SJSA1 (cell line): ENCODE measurements at regions not wholly inside any gene's neighbourhood (a gene's known extent, or its start where the extent isn't known, plus 50 kb on each side); places are given as distances from the start of the nearest gene placed in this dataset.

Source experiments
- DNase-seq, 2 experiments: peaks; one replicate each; pipeline ENCODE4 v3.0.0-alpha.2; 2015 to 2020; ENCODE audit warnings: low spot score in 2 of 2, low read depth in 1 of 2
- H3K27ac ChIP-seq: fragments of 250-450 bp; sonication (Bioruptor Pico); 2 replicates; pipeline ENCODE4 v1.5.1; 2020; ENCODE audit warnings: mild to moderate bottlenecking, moderate library complexity
- H3K27me3 ChIP-seq: fragments of 250-450 bp; sonication (Bioruptor Pico); replicated peaks from 2 replicates; pipeline ENCODE4 v1.5.1; 2020; ENCODE audit warnings: mild to moderate bottlenecking, moderate library complexity
- H3K36me3 ChIP-seq: fragments of 250-450 bp; sonication (Bioruptor Pico); 2 replicates; pipeline ENCODE4 v1.5.1; 2020; ENCODE audit warnings: mild to moderate bottlenecking
- H3K4me1 ChIP-seq: fragments of 250-450 bp; sonication (Bioruptor Pico); replicated peaks from 2 replicates; pipeline ENCODE4 v1.6.1; 2021; ENCODE audit warnings: mild to moderate bottlenecking
- H3K4me3 ChIP-seq: fragments of 250-450 bp; sonication (Bioruptor Pico); 2 replicates; pipeline ENCODE4 v1.5.1; 2020; ENCODE audit warnings: mild to moderate bottlenecking
- H3K9me3 ChIP-seq: fragments of 250-450 bp; sonication (Bioruptor Pico); replicated peaks from 2 replicates; pipeline ENCODE4 v1.5.1; 2020; ENCODE audit warnings: mild to moderate bottlenecking

GRCh38 chr2:129777762-129778583 lies 201.5 kb upstream of the RAB6C start:
- no peaks in the 10 kb centered on the region for H3K36me3 ChIP-seq
- H3K27me3 ChIP-seq: no peaks in the 10 kb centered on the region
- no peak for DNase-seq
- no peak overlapping the region for H3K27ac ChIP-seq
- no peaks in the 10 kb centered on the region for H3K4me1 ChIP-seq
- no peak overlapping the region for H3K4me3 ChIP-seq
- H3K9me3 ChIP-seq: no peaks in the 10 kb centered on the region

- no peak overlapping the region for H3K4me3 ChIP-seq
- no peaks in the 10 kb centered on the region for H3K9me3 ChIP-seq
- DNase-seq: no peak
- H3K36me3 ChIP-seq: no peaks in the 10 kb centered on the region
- H3K27ac ChIP-seq: no peak overlapping the region
- no peaks in the 10 kb centered on the region for H3K4me1 ChIP-seq
- H3K27me3 ChIP-seq: peaks cover 4% of the 10 kb centered on the region; the same call in 1 of the 2 replicates
Observed at GRCh38 chr2:129778584-129778877, 200.9 kb upstream of the RAB6C start.

GRCh38 chr2:129779783-129780182 lies 199.7 kb upstream of the RAB6C start:
- Histone ChIP-seq H3K9me3 (no peaks in the 10 kb centered on the region), H3K27ac (no peak overlapping the region), H3K27me3 (peaks cover 6% of the 10 kb centered on the region; the same call in 1 of the 2 replicates), H3K4me3 (no peak overlapping the region), H3K36me3 (no peaks in the 10 kb centered on the region), H3K4me1 (no peaks in the 10 kb centered on the region)
- no peak for DNase-seq

GRCh38 chr2:129780316-129781270 lies 198.9 kb upstream of the RAB6C start:
- Histone ChIP-seq H3K9me3 (no peaks in the 10 kb centered on the region), H3K36me3 (no peaks in the 10 kb centered on the region), H3K27me3 (peaks cover 6% of the 10 kb centered on the region; the same call in 1 of the 2 replicates), H3K4me3 (no peak overlapping the region), H3K27ac (no peak overlapping the region), H3K4me1 (no peaks in the 10 kb centered on the region)
- DNase-seq: no peak

DNA sequence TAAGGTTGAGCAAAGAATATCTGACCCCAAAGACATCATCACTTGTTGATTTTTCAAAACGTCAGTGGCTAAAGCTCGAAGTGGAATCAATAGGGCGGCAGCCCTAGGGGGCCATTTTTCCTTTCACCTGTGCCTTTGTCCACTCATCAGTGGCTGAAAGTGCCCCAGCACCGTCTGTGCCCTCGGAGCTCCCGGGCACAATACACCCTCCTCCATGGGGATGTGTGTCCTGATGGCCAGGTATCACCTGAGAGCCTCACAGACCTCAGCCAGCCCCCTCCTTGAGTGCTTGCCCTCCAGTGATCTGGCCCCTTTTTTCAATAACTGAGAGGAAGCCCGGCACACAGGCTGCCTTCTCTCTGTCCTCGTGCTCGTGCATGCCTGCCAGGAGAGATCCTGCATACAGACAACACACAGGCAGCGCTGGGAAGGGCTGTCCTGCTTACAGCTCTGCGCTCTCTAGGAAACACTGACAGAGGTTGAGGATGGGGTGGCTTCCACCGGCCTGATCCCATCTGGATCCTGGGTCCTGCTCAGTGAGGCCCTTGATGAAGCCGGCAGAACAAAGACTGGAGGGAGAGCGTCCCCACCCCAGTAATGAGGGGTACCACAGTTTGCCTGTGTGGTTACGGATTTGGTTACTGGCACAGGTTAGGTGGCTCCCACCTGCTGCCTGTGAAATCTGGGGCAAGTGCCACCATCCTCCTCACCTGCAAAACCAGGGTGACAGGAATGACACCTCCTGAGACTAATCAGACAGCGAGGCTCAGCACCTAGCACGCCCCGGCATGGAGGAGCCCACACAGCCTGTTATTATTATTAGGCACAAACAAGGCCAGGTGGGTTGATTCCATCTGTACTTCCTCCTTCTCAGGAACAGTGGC lies 197.5 kb upstream of the RAB6C start:
- no peak for DNase-seq
- Histone ChIP-seq H3K27me3 (peaks cover 6% of the 10 kb centered on the region; the same call in 1 of the 2 replicates), H3K4me3 (no peak overlapping the region)

DNA sequence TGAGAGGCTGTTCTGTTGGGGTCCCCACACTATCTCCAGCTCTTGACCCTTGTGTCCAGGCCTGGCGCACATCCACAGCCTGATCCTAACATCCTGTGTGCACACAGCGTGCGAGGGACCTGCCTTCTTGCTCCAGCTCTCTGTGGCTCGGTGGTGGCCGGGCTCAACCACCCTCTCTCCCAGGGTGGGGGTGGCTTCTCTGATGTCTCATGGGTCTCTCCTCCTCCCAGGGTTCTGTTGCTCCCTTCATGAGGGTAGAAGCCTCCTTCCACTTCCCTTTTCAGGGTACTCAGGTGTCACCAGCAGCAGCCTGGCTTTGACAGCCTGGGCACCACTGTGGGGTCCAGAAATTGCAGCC lies 196.9 kb upstream of the RAB6C start:
- no peaks in the 10 kb centered on the region for H3K4me1 ChIP-seq
- no peak overlapping the region for H3K4me3 ChIP-seq
- no peak for DNase-seq
- no peaks in the 10 kb centered on the region for H3K9me3 ChIP-seq
- peaks cover 7% of the 10 kb centered on the region; the same call in 1 of the 2 replicates for H3K27me3 ChIP-seq
- H3K27ac ChIP-seq: no peak overlapping the region
- H3K36me3 ChIP-seq: no peaks in the 10 kb centered on the region

More for the DNA sequence above, 197.5 kb upstream of the RAB6C start:
- Histone ChIP-seq H3K9me3 (no peaks in the 10 kb centered on the region), H3K27ac (no peak overlapping the region), H3K4me1 (no peaks in the 10 kb centered on the region), H3K36me3 (no peaks in the 10 kb centered on the region)

DNA sequence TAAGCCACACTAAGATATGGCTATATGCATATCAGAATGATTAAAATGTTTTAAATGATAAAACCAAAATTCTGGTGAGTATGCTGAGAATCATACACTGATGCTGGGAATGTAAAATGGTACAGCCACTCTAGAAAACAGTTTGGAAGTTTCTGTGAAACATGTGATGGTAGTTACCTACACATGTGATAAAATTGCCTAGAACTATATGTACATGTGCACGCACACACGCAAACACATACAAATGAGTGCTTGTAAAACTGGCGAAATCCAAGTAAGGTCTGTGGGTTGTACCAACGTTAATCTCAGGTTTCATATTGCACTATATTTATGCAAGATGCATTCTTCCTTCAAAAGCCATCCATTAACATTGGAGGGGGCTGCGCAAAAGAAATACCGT lies 195.0 kb upstream of the RAB6C start:
- Histone ChIP-seq H3K27me3 (peaks cover 9% of the 10 kb centered on the region; the same call in 1 of the 2 replicates), H3K4me3 (no peak overlapping the region), H3K9me3 (no peaks in the 10 kb centered on the region), H3K36me3 (no peaks in the 10 kb centered on the region), H3K27ac (no peak overlapping the region), H3K4me1 (no peaks in the 10 kb centered on the region)
- no peak for DNase-seq

DNA sequence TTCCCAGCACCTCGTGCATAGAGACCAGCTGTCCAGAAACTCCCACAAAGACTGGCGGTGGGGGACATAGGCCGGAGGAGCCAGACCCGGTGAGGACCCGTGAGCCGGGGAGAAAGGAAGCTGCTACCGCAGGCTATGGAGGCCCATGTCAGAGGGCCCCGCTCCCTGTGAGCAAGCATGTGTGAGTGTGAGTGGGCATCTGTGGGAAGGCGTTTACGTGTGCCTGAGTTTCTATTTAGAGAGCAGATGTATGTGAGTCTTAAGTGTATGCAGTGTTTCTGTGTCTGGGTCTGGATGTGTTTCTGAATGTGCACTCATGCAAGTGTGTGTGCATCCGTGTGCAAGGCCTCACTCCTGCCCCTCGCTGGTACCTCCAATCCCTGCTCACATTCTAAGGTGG lies 187.8 kb upstream of the RAB6C start:
- H3K9me3 ChIP-seq: no peaks in the 10 kb centered on the region
- DNase-seq: no peak
- no peaks in the 10 kb centered on the region for H3K36me3 ChIP-seq
- H3K4me3 ChIP-seq: no peak overlapping the region
- no peaks in the 10 kb centered on the region for H3K4me1 ChIP-seq
- H3K27ac ChIP-seq: no peak overlapping the region
- 0 out of 2 replicates have a peak, but pooled peaks cover 3% of the 10 kb centered on the region for H3K27me3 ChIP-seq

- Histone ChIP-seq H3K9me3 (no peaks in the 10 kb centered on the region), H3K27me3 (no peaks in the 10 kb centered on the region), H3K4me3 (no peak overlapping the region), H3K4me1 (no peaks in the 10 kb centered on the region), H3K36me3 (no peaks in the 10 kb centered on the region), H3K27ac (no peak overlapping the region)
- no peak for DNase-seq
Observed at GRCh38 chr2:129793431-129793902, 186.0 kb upstream of the RAB6C start.

DNA sequence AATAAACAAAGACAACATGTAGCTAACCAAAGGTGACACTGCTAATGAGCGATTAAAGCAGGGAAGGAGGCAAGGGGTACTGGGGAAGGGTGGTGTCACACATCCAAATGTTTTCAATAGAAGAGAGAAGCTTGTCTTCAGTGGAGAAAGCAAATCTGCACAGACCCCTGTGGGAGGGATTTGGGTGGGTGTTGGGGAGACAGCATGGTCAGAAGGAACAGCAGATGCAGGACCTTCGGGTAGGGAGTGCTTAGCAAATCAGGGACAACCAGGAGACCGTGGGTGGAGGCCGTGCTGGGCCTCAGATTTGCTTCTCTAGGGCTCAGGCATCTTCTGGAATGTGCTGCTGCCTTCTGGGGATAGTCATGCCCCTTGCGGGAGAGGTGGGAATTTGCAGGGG lies 185.3 kb upstream of the RAB6C start:
- no peak overlapping the region for H3K27ac ChIP-seq
- DNase-seq: no peak
- H3K27me3 ChIP-seq: no peaks in the 10 kb centered on the region
- no peaks in the 10 kb centered on the region for H3K36me3 ChIP-seq
- H3K4me3 ChIP-seq: no peak overlapping the region
- no peaks in the 10 kb centered on the region for H3K4me1 ChIP-seq
- no peaks in the 10 kb centered on the region for H3K9me3 ChIP-seq

GRCh38 chr2:129794540-129794939 lies 184.9 kb upstream of the RAB6C start:
- H3K9me3 ChIP-seq: no peaks in the 10 kb centered on the region
- no peak overlapping the region for H3K27ac ChIP-seq
- no peak overlapping the region for H3K4me3 ChIP-seq
- no peaks in the 10 kb centered on the region for H3K36me3 ChIP-seq
- H3K27me3 ChIP-seq: no peaks in the 10 kb centered on the region
- H3K4me1 ChIP-seq: no peaks in the 10 kb centered on the region
- DNase-seq: no peak

DNA sequence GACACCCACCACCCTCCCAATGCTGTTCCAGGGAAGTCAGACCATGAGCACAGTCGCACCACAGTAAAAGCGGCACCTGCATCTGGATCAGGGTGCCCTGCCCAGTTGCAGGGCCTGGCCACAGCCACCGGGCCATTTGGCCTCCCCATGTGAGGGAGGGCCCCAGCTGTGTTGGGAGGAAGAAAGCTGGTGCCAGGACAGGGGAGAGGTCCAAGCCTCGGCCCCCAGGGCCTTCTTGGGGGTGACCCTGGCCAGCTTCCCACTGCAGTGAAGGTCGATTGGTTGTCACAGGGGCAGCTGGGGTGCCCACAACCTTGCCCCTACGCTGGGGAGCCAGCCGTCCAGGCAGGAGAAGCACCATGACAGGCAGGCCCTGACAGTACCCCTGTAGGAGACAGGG lies 183.2 kb upstream of the RAB6C start:
- no peaks in the 10 kb centered on the region for H3K9me3 ChIP-seq
- no peak overlapping the region for H3K27ac ChIP-seq
- no peaks in the 10 kb centered on the region for H3K4me1 ChIP-seq
- DNase-seq: no peak
- no peak overlapping the region for H3K4me3 ChIP-seq
- no peaks in the 10 kb centered on the region for H3K36me3 ChIP-seq
- H3K27me3 ChIP-seq: no peaks in the 10 kb centered on the region

DNA sequence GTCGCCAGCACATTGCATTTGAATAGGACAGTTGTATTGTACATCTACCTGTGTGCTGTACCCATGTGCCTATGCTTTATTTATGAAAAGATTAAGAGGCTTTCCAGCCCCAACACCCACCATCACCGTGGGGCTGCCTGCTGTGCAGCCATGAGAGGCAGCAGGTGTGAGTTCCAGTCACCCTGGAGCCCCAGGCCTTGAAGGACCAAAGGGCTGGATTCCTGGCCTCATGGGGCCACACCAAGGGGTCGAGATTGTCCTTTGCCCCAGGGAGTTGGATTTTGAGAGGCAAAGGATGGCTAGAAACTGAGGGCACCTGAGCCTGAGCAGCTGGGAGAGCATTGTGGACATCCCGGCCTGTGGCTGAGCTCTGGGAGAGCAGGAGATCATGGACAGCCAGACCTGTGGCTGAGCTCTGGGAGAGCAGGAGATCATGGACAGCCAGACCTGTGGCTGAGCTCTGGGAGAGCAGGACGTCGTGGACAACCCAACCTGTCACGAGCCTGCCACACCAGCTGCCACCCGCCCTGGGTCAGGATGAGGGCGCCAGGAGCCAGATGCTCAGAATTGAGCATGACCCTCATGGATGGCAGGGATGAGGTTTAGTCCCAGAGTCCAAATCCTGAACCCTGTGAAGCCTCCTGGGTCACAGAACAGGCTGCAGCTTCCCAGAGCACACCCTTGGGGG lies 182.5 kb upstream of the RAB6C start:
- Histone ChIP-seq H3K36me3 (no peaks in the 10 kb centered on the region), H3K27ac (no peak overlapping the region), H3K9me3 (no peaks in the 10 kb centered on the region), H3K27me3 (no peaks in the 10 kb centered on the region), H3K4me3 (no peak overlapping the region), H3K4me1 (no peaks in the 10 kb centered on the region)
- no peak for DNase-seq
